Colonic mucosa (tissue), 4 donors: ENCODE measurements at regions not wholly inside any gene's neighbourhood (a gene's known extent, or its start where the extent isn't known, plus 50 kb on each side); places are given as distances from the start of the nearest gene placed in this dataset.

Experiments used
- DNase-seq: peaks from one replicate; pipeline ENCODE4 v3.0.0-alpha.2; 2020
- H3K27ac ChIP-seq: fragments of 200-600 bp; one replicate; pipeline ENCODE4 v1.8.0; 2021
- H3K27me3 ChIP-seq: fragments of 200-600 bp; one replicate; pipeline ENCODE4 v1.8.0; 2021
- H3K36me3 ChIP-seq: fragments of 200-600 bp; one replicate; pipeline ENCODE4 v1.8.0; 2021
- H3K4me1 ChIP-seq: fragments of 200-600 bp; one replicate; pipeline ENCODE4 v1.8.0; 2021; ENCODE audit warnings: mild to moderate bottlenecking
- H3K4me3 ChIP-seq: fragments of 200-600 bp; one replicate; pipeline ENCODE4 v1.8.0; 2021
- H3K9ac ChIP-seq, 2 donors: one replicate each; pipeline ENCODE4 v1.7.0; 2013; ENCODE audit warnings: control low read depth in 2 of 2, low read depth in 2 of 2, low read length in 2 of 2
- H3K9me3 ChIP-seq: fragments of 200-600 bp; one replicate; pipeline ENCODE4 v1.8.0; 2021
- intact Hi-C: fragments of 100-400 bp; cut with DNase I; formaldehyde crosslinking; loops from one replicate; pipeline ENCODE4 v1.14.1; 2022
- TF ChIP-seq, protein P1 (sequence below): fragments of 200-600 bp; IDR thresholded peaks from one replicate; pipeline ENCODE4 v1.8.0; 2022; ENCODE audit warnings: antibody characterized with exemption, mild to moderate bottlenecking
- donor health status: healthy.
- donor health status: DM: no; HTN: no; CAD: no.
- donor health status: DM: no; HTN: no; CAD: no.

DNA sequence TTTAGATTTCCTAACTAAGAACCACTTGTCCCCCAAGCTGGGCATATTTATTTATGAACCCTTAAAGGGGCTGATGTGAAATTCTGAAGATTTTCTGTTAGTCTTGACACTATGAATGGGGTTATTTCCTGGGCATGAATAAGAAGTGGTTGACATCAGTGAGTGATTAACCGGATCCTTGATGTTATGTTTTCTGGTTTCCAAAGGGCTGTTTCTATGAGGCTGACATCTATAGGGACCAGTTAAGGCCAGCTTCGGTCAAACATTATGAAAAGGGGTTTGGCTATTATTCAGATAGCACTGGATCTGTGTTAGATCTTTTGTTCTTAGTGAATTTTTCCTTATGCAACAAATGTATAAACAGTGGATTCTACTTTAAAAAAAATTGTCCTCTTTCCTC is 443.7 kb upstream of the SPRED2 start:
- no peak for DNase-seq
- no peak overlapping the region for H3K27ac ChIP-seq

DNA sequence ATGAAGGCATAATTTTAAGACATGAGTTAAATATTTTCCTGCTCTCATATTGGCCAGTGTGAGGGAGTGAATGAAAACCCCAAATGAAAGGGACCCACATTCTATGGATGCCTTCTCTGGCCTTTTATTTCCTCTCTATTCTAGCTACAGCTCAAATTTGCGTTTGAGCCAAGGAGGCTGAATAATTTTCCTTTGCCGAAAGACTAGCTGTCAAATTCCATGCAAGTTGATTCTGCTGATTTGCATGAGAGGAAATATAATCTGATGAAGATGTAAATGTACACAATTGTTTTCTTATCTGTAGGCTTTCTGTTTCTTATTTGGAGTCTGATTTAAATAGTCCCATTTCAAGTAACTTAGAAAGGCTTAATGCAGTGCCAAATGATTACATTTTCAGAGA is 438.4 kb upstream of the SPRED2 start:
- TF ChIP-seq, protein P1, sequence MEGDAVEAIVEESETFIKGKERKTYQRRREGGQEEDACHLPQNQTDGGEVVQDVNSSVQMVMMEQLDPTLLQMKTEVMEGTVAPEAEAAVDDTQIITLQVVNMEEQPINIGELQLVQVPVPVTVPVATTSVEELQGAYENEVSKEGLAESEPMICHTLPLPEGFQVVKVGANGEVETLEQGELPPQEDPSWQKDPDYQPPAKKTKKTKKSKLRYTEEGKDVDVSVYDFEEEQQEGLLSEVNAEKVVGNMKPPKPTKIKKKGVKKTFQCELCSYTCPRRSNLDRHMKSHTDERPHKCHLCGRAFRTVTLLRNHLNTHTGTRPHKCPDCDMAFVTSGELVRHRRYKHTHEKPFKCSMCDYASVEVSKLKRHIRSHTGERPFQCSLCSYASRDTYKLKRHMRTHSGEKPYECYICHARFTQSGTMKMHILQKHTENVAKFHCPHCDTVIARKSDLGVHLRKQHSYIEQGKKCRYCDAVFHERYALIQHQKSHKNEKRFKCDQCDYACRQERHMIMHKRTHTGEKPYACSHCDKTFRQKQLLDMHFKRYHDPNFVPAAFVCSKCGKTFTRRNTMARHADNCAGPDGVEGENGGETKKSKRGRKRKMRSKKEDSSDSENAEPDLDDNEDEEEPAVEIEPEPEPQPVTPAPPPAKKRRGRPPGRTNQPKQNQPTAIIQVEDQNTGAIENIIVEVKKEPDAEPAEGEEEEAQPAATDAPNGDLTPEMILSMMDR, result no peak
- DNase-seq, result no peak

More for the DNA sequence above, 443.7 kb upstream of the SPRED2 start:
- TF ChIP-seq, protein P1, result no peak
- Histone ChIP-seq H3K9ac (no peak overlapping the region), H3K4me1 (no peaks in the 10 kb centered on the region), H3K4me3 (no peak overlapping the region), H3K27me3 (no peaks in the 10 kb centered on the region), H3K36me3 (no peaks in the 10 kb centered on the region), H3K9me3 (no peaks in the 10 kb centered on the region)
- intact Hi-C loops, result no loop called here

DNA sequence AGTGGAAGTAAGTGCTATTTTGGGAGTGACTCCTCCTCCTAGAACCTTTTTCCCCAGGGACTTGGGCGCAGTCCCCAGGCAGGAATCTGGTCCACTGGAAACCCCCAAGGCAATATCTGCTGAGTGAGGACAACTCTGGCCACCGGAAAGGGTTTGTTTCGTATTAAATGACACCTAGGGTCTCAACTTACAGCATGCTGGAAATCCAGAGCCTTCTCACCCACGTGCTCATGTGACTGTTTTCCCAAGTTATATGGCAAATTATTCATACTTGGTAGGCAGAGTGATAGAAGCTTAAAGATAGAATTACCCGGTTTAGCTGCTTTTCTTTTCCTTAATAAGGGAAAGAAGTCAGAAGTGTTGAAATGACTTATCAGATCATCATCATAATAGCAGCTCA is 436.9 kb upstream of the SPRED2 start:
- H3K9me3 ChIP-seq, result no peaks in the 10 kb centered on the region
- intact Hi-C loops, result no loop called here
- H3K27me3 ChIP-seq, result no peaks in the 10 kb centered on the region
- H3K27ac ChIP-seq, result no peak overlapping the region
- TF ChIP-seq, protein P1, result no peak
- no peaks in the 10 kb centered on the region for H3K4me1 ChIP-seq
- no peak overlapping the region for H3K4me3 ChIP-seq
- DNase-seq, result no peak
- H3K9ac ChIP-seq, result no peak overlapping the region
- no peaks in the 10 kb centered on the region for H3K36me3 ChIP-seq

More for the DNA sequence above, 438.4 kb upstream of the SPRED2 start:
- Histone ChIP-seq H3K4me3 (no peak overlapping the region), H3K4me1 (no peaks in the 10 kb centered on the region), H3K27ac (no peak overlapping the region), H3K27me3 (no peaks in the 10 kb centered on the region), H3K36me3 (no peaks in the 10 kb centered on the region), H3K9me3 (no peaks in the 10 kb centered on the region), H3K9ac (no peak overlapping the region)
- intact Hi-C loops, result no loop called here

- TF ChIP-seq, protein P1, result no peak
- no peak overlapping the region for H3K4me3 ChIP-seq
- no peak overlapping the region for H3K27ac ChIP-seq
- H3K36me3 ChIP-seq, result no peaks in the 10 kb centered on the region
- DNase-seq, result no peak
- no peak overlapping the region for H3K9ac ChIP-seq
- no peaks in the 10 kb centered on the region for H3K9me3 ChIP-seq
- no peaks in the 10 kb centered on the region for H3K27me3 ChIP-seq
- H3K4me1 ChIP-seq, result no peaks in the 10 kb centered on the region
- intact Hi-C loops, result no loop called here
These were observed 435.8 kb upstream of the SPRED2 start for GRCh38 chr2:65868177-65868576.

DNA sequence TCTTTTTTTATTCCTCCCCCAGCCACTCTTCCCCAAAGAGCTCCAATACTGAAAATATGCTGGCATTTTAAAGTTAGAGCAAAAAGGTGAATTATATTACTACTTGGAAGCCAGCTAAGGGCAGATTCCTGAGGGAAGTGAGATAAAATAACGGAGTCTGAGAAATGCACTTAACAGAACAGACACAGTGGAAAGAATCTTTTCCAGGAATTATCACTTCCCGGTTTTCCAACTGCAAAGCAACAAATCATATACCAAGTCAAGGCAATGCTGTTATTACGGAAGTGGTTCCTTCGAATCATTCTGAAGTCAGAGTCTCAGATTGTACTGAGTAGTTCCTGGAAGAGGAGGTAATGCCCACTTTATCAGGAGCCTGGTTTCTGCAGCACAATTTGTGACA is 435.0 kb upstream of the SPRED2 start:
- Histone ChIP-seq H3K4me3 (no peak overlapping the region), H3K27me3 (no peaks in the 10 kb centered on the region), H3K27ac (no peak overlapping the region), H3K9ac (no peak overlapping the region), H3K9me3 (no peaks in the 10 kb centered on the region), H3K4me1 (no peaks in the 10 kb centered on the region), H3K36me3 (no peaks in the 10 kb centered on the region)
- intact Hi-C loops, result no loop called here
- TF ChIP-seq, protein P1, result no peak
- no peak for DNase-seq

- Histone ChIP-seq H3K27me3 (no peaks in the 10 kb centered on the region), H3K27ac (no peak overlapping the region), H3K36me3 (no peaks in the 10 kb centered on the region), H3K4me3 (no peak overlapping the region), H3K9me3 (no peaks in the 10 kb centered on the region), H3K9ac (no peak overlapping the region), H3K4me1 (no peaks in the 10 kb centered on the region)
- no peak for DNase-seq
- TF ChIP-seq, protein P1, result no peak
- intact Hi-C loops, result no loop called here
These were observed 433.7 kb upstream of the SPRED2 start for GRCh38 chr2:65866148-65866547.
